Upper lobe of left lung (tissue), 6 donors: ENCODE measurements at regions not wholly inside any gene's neighbourhood (a gene's known extent, or its start where the extent isn't known, plus 50 kb on each side); places are given as distances from the start of the nearest gene placed in this dataset.

Source experiments
- ATAC-seq, 2 donors: fragments of 200-7000 bp; cut with Tn5 transposase; one replicate each; pipeline ENCODE4 v1.9.1; 2022; ENCODE audit warnings: mild to moderate bottlenecking in 2 of 2, moderate library complexity in 2 of 2; ENCODE audit not compliant: low FRiP score in 2 of 2
- DNase-seq, 2 donors: peaks; one replicate each; pipeline ENCODE4 v3.0.0-alpha.2; 2019 to 2020
- H3K27ac ChIP-seq, 4 donors: fragments of 200-600 bp; sonication (generic); one replicate each; pipeline ENCODE4 v1.5.1; 2016 to 2019
- H3K27me3 ChIP-seq, 4 donors: fragments of 200-600 bp; sonication (generic); one replicate each; pipeline ENCODE4 v1.5.1; 2017 to 2019
- H3K36me3 ChIP-seq, 4 donors: fragments of 200-600 bp; sonication (generic); one replicate each; pipeline ENCODE4 v1.5.1; 2016 to 2019
- H3K4me1 ChIP-seq, 4 donors: fragments of 200-600 bp; sonication (generic); one replicate each; pipeline ENCODE4 v1.5.1; 2018 to 2019
- H3K4me3 ChIP-seq, 4 donors: fragments of 200-600 bp; sonication (generic); one replicate each; pipeline ENCODE4 v1.5.1; 2017 to 2019; ENCODE audit warnings: mild to moderate bottlenecking in 2 of 4, moderate library complexity in 1 of 4
- H3K9me3 ChIP-seq, 4 donors: fragments of 200-600 bp; sonication (generic); one replicate each; pipeline ENCODE4 v1.5.1; 2018 to 2019
- CTCF ChIP-seq, 6 experiments: fragments of 450-650 bp in 4 of 6; fragments of 200-600 bp in 2 of 6; sonication (generic) in 2 of 6; IDR thresholded peaks; one replicate each; pipeline ENCODE4 v1.5.1; 2016 to 2019; ENCODE audit warnings: antibody characterized with exemption in 6 of 6
- EP300 ChIP-seq, 4 donors: sonication (generic); formaldehyde crosslinking; IDR thresholded peaks; one replicate each; pipeline ENCODE4 v1.5.1; 2017; ENCODE audit warnings: antibody characterized with exemption in 4 of 4, control low read depth in 2 of 4
- POLR2A ChIP-seq, 4 donors: fragments of 450-650 bp; IDR thresholded peaks; one replicate each; pipeline ENCODE4 v1.5.1; 2016 to 2017; ENCODE audit warnings: antibody characterized with exemption in 4 of 4, mild to moderate bottlenecking in 2 of 4
- POLR2AphosphoS5 ChIP-seq, 2 donors: sonication (generic); formaldehyde crosslinking; IDR thresholded peaks; one replicate each; pipeline ENCODE4 v1.5.1; 2017; ENCODE audit warnings: antibody characterized with exemption in 2 of 2
- WGBS, 2 donors: methylation state at CpG; one replicate each; pipeline ENCODE4 v1.1.5; 2017 to 2018; 5-methylcytosine and 5-hydroxymethylcytosine counted together
- donor health status: DM: no; HTN: no; CAD: no; lungs with moderate emphysema.
- donor health status: DM: no; HTN: yes; CAD: no; lungs with severe emphysema.

GRCh38 chr17:14753383-14753782, 452.5 kb downstream of the HS3ST3B1 start:
- H3K9me3 ChIP-seq: no peaks in the 10 kb centered on the region
- no peak overlapping the region for H3K4me3 ChIP-seq
- no peak overlapping the region for H3K27ac ChIP-seq
- 92 to 97% methylated on average over 6 of the region's 6 CpGs for WGBS, 2 donors
- ATAC-seq (no peak), DNase-seq (no peak)
- H3K36me3 ChIP-seq: no peaks in the 10 kb centered on the region
- no peaks in the 10 kb centered on the region for H3K4me1 ChIP-seq
- TF ChIP-seq POLR2AphosphoS5 (IDR thresholded peaks at IDR 0.05) (no peak), CTCF (IDR thresholded peaks at IDR 0.05) (no peak), EP300 (IDR thresholded peaks at IDR 0.05) (no peak), POLR2A (IDR thresholded peaks at IDR 0.05) (no peak)
- no peaks in the 10 kb centered on the region for H3K27me3 ChIP-seq

GRCh38 chr17:14752011-14752410, 451.1 kb downstream of the HS3ST3B1 start:
- H3K36me3 ChIP-seq: no peaks in the 10 kb centered on the region
- no peak overlapping the region for H3K4me3 ChIP-seq
- 74 to 81% methylated on average over 2 of the region's 2 CpGs for WGBS, 2 donors
- no peak for ATAC-seq
- no peak overlapping the region for H3K27ac ChIP-seq
- no peaks in the 10 kb centered on the region for H3K27me3 ChIP-seq
- TF ChIP-seq POLR2A (IDR thresholded peaks at IDR 0.05) (no peak), EP300 (IDR thresholded peaks at IDR 0.05) (no peak), CTCF (IDR thresholded peaks at IDR 0.05) (no peak), POLR2AphosphoS5 (IDR thresholded peaks at IDR 0.05) (no peak)
- no peak for DNase-seq
- H3K4me1 ChIP-seq: no peaks in the 10 kb centered on the region
- no peaks in the 10 kb centered on the region for H3K9me3 ChIP-seq

GRCh38 chr17:14750866-14751265, 450.0 kb downstream of the HS3ST3B1 start:
- ATAC-seq (no peak), DNase-seq (no peak)
- Histone ChIP-seq H3K9me3 (no peaks in the 10 kb centered on the region), H3K4me3 (no peak overlapping the region), H3K36me3 (no peaks in the 10 kb centered on the region), H3K27ac (no peak overlapping the region), H3K4me1 (peaks cover 0 to 2% (median 0%) of the 10 kb centered on the region in 4 donors), H3K27me3 (no peaks in the 10 kb centered on the region)
- TF ChIP-seq POLR2AphosphoS5 (IDR thresholded peaks at IDR 0.05): no peak
- TF ChIP-seq EP300 (IDR thresholded peaks at IDR 0.05): no peak
- TF ChIP-seq POLR2A (IDR thresholded peaks at IDR 0.05): no peak
- TF ChIP-seq CTCF (IDR thresholded peaks at IDR 0.05): no peak
- 86 to 96% methylated on average over 5 of the region's 5 CpGs for whole genome bisulfite sequencing, 2 donors

GRCh38 chr17:14749269-14749668, 448.4 kb downstream of the HS3ST3B1 start:
- Histone ChIP-seq H3K36me3 (no peaks in the 10 kb centered on the region), H3K27ac (peak overlapping the region in 1 of 4 donors; percentile 59), H3K27me3 (no peaks in the 10 kb centered on the region), H3K4me3 (no peak overlapping the region), H3K9me3 (no peaks in the 10 kb centered on the region), H3K4me1 (peaks cover 0 to 4% (median 0%) of the 10 kb centered on the region in 4 donors)
- DNase-seq (no peak), ATAC-seq (no peak)
- TF ChIP-seq POLR2AphosphoS5 (IDR thresholded peaks at IDR 0.05) (no peak), CTCF (IDR thresholded peaks at IDR 0.05) (no peak), POLR2A (IDR thresholded peaks at IDR 0.05) (no peak), EP300 (IDR thresholded peaks at IDR 0.05) (no peak)
- whole genome bisulfite sequencing, 2 donors: 87 to 92% methylated on average over 4 of the region's 4 CpGs

- H3K36me3 ChIP-seq: no peaks in the 10 kb centered on the region
- H3K4me1 ChIP-seq: peaks cover 0 to 4% (median 0%) of the 10 kb centered on the region in 4 donors
- ATAC-seq (peak; percentile 35 to 50), DNase-seq (peak in 1 of 2 donors; percentile 52)
- H3K9me3 ChIP-seq: no peaks in the 10 kb centered on the region
- TF ChIP-seq POLR2A (IDR thresholded peaks at IDR 0.05): no peak
- TF ChIP-seq EP300 (IDR thresholded peaks at IDR 0.05): no peak
- TF ChIP-seq CTCF (IDR thresholded peaks at IDR 0.05): no peak
- TF ChIP-seq POLR2AphosphoS5 (IDR thresholded peaks at IDR 0.05): peak in 1 of 2 donors; percentile 14
- WGBS, 2 donors: 71 to 87% methylated on average over 11 of the region's 12 CpGs
- H3K4me3 ChIP-seq: no peak overlapping the region
- H3K27ac ChIP-seq: peak overlapping the region; percentile 23 to 59 (median 44)
- H3K27me3 ChIP-seq: no peaks in the 10 kb centered on the region
Observed at GRCh38 chr17:14748036-14748710, 447.3 kb downstream of the HS3ST3B1 start.
